Pons (tissue), 1 donor: ENCODE measurements at regions not wholly inside any gene's neighbourhood (a gene's known extent, or its start where the extent isn't known, plus 50 kb on each side); places are given as distances from the start of the nearest gene placed in this dataset.
"Not testable (repeated sequence)": the region's sequence is repeated elsewhere in the genome, so short reads cannot be mapped to it uniquely, and the experiment has no call there.

Experiments
- DNase-seq: peaks from one replicate; pipeline ENCODE4 v3.0.0-alpha.2; 2016; ENCODE audit warnings: low spot score

- not testable (repeated sequence) for DNase-seq
These were observed 61.3 kb downstream of the ZNF860 start for GRCh38 chr3:32042867-32043266.

- DNase-seq, result peak; percentile 31
These were observed 61.1 kb upstream of the GPD1L start for GRCh38 chr3:32045091-32045915.

GRCh38 chr3:32046102-32046501 lies 60.3 kb upstream of the GPD1L start:
- no peak for DNase-seq

GRCh38 chr3:32048487-32049182 lies 57.8 kb upstream of the GPD1L start:
- DNase-seq, result no peak

- DNase-seq, result no peak
These were observed 56.5 kb upstream of the GPD1L start for GRCh38 chr3:32049916-32050315.

GRCh38 chr3:32052230-32052629 lies 54.2 kb upstream of the GPD1L start:
- not testable (repeated sequence) for DNase-seq

- not testable (repeated sequence) for DNase-seq
These were observed 53.6 kb upstream of the GPD1L start for GRCh38 chr3:32052851-32053250.

GRCh38 chr3:32056559-32057290 lies 49.7 kb upstream of the GPD1L start:
- no peak for DNase-seq
